Activated naive CD4-positive, alpha-beta T cell treated with anti-CD3 and anti-CD28 coated beads, Interleukin-2, amount 10 ng/mL, durations not matched to agents 7 days and 5 days (primary cell): ENCODE measurements at regions not wholly inside any gene's neighbourhood (a gene's known extent, or its start where the extent isn't known, plus 50 kb on each side); places are given as distances from the start of the nearest gene placed in this dataset.
A peak's percentile ranks its signal among the peaks of the same experiment; 100 is the strongest.

Experiments used
- CTCF ChIA-PET: fragments of 350-600 bp; sonication (Branson Sonifier 250); formaldehyde crosslinking; loops from one replicate; lab custom pipeline; 2021; ENCODE audit warnings: antibody characterized with exemption; lab: Charles Lee
- DNase-seq: peaks from one replicate; pipeline ENCODE4 v3.0.0-alpha.2; 2020
- H3K27ac Mint-ChIP-seq: one replicate; pipeline ENCODE4 v1.8.0; 2021; ENCODE audit warnings: mild to moderate bottlenecking, moderate library complexity, mixed read lengths
- H3K27me3 Mint-ChIP-seq: one replicate; pipeline ENCODE4 v1.8.0; 2021; ENCODE audit warnings: mild to moderate bottlenecking, mixed read lengths
- H3K36me3 Mint-ChIP-seq: one replicate; pipeline ENCODE4 v1.8.0; 2021; ENCODE audit warnings: mixed read lengths
- H3K4me1 Mint-ChIP-seq: one replicate; pipeline ENCODE4 v1.8.0; 2021; ENCODE audit warnings: mixed read lengths
- H3K4me3 Mint-ChIP-seq: one replicate; pipeline ENCODE4 v1.8.0; 2021; ENCODE audit warnings: mild to moderate bottlenecking, moderate library complexity, mixed read lengths
- H3K9me3 Mint-ChIP-seq: one replicate; pipeline ENCODE4 v1.8.0; 2021; ENCODE audit warnings: mixed read lengths

DNA sequence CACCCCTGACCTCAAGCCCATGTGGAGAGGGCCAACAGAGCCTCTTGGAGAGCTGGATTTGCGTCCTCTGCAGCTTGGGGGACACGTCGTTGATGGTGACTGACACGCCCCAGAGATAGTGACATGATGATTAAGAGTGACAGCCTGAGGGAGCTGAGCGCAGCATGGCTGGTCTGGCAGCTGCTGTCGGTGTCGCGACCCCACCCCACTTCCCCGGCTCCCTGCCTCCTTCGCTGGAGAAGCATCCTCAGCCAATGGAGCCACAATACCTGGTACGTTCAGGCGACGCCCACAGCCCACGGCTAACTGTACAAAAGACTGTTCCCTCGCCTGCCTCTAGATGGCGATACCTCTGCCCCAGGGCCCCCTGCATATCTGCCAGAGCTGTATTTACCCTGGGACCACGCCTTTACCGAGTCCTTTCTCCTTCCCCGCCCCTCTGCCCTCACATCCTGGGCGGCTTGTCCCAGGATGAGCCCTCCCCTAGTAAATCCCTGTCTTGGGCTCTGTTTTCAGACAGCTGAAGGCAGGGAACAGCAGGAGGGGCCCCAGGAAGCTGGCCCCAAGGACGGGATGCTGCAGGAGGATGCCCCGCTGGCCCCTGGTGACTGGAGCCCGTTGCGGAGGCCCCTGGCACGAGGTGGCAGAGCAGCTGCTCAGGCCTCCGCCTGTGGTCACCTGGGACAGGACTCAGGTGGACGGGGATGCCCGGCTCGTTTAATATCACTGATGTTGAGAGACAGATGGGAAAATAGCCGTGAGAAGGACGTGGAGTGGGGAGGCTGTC is 90.6 kb downstream of the RPS6KA4 start:
- H3K4me3 Mint-ChIP-seq = peak overlapping the region; percentile 28
- H3K4me1 Mint-ChIP-seq = peaks cover 19% of the 10 kb centered on the region
- CTCF ChIA-PET = interaction anchor here (0.6 to 3.4 kb wide), 29 partner anchors 8 to 1711 kb away, joined by 3 to 39 read pairs (median 4); no protein-coding TSS in a partner anchor
- no peaks in the 10 kb centered on the region for H3K36me3 Mint-ChIP-seq
- no peaks in the 10 kb centered on the region for H3K9me3 Mint-ChIP-seq
- no peak overlapping the region for H3K27ac Mint-ChIP-seq
- DNase-seq = peak; percentile 81
- H3K27me3 Mint-ChIP-seq = peaks cover 72% of the 10 kb centered on the region

DNA sequence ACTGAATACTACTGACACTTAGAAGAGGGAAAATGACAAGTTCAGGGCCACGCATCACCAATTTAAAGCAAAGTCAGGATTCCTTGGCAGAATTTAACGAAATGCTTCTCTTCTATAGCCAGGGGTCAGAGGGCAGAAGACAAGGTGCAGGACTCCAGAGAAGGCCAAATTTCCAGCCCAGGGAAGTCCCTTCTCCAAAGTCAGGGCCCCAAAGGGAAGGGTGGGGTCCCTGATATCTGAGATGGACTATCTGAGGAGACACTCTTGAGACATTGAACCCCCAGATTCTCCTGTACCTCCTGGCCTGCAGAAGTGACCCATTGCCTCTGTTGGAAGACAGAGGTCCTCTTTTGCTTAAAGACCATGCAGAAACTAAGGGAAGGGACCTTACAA is 91.2 kb downstream of the RPS6KA4 start:
- CTCF ChIA-PET = interaction anchor here (0.7 to 3.4 kb wide), 18 partner anchors 8 to 239 kb away, joined by 3 to 39 read pairs (median 4); no protein-coding TSS in a partner anchor
- Mint-ChIP-seq H3K9me3 (no peaks in the 10 kb centered on the region), H3K27ac (no peak overlapping the region), H3K27me3 (peaks cover 68% of the 10 kb centered on the region), H3K4me3 (no peak overlapping the region), H3K36me3 (no peaks in the 10 kb centered on the region), H3K4me1 (peaks cover 19% of the 10 kb centered on the region)
- no peak for DNase-seq

DNA sequence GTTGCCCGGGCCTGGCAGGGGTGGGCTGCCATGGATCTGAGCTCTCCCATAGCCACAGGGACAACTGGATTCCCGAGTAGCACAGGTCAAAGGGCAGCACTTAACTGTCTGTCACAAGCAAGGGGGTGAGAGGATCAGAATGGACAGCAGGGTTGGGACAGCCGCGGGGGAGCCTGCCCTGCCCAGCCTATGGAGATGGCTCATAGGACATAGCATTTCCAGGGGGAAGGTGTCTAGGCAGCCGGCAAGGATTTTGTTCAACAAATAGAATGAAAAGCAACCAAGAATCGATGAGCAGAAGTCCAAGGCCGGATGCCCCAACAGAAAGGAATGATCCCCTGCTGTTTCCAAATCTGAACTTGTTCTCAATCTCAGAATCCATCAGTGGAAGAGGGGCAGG is 92.9 kb downstream of the RPS6KA4 start:
- Mint-ChIP-seq H3K27me3 (peaks cover 65% of the 10 kb centered on the region), H3K36me3 (no peaks in the 10 kb centered on the region), H3K27ac (no peak overlapping the region), H3K4me1 (peaks cover 19% of the 10 kb centered on the region), H3K4me3 (no peak overlapping the region), H3K9me3 (no peaks in the 10 kb centered on the region)
- CTCF ChIA-PET = interaction anchor here (1.2 kb wide), 1 partner anchor 10 kb away, joined by 3 read pairs; no protein-coding TSS in a partner anchor
- DNase-seq = no peak

DNA sequence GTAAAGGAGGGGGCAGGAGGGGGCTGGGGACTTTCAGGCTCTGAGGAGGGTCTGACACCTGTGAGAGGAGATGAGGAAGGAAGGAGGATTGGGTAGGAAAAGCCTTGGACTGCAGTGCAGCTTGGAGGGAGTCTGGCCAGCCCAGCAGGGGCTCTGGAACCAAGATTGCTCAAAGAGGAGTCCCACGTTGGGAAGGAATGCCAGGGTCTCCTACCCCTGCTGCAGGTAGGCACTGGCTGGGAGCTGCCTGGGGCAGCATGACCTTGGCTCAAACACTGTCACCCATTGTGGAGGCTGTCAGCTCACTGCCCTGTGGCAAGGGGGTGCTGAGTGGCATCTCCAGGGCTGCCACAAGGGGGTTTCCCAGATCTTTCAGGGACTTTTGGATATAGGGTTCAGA is 94.5 kb downstream of the RPS6KA4 start:
- Mint-ChIP-seq H3K36me3 (no peaks in the 10 kb centered on the region), H3K27ac (no peak overlapping the region), H3K27me3 (peaks cover 54% of the 10 kb centered on the region), H3K4me3 (no peak overlapping the region), H3K4me1 (peaks cover 12% of the 10 kb centered on the region), H3K9me3 (no peaks in the 10 kb centered on the region)
- DNase-seq = no peak
- CTCF ChIA-PET = no interaction called here

DNA sequence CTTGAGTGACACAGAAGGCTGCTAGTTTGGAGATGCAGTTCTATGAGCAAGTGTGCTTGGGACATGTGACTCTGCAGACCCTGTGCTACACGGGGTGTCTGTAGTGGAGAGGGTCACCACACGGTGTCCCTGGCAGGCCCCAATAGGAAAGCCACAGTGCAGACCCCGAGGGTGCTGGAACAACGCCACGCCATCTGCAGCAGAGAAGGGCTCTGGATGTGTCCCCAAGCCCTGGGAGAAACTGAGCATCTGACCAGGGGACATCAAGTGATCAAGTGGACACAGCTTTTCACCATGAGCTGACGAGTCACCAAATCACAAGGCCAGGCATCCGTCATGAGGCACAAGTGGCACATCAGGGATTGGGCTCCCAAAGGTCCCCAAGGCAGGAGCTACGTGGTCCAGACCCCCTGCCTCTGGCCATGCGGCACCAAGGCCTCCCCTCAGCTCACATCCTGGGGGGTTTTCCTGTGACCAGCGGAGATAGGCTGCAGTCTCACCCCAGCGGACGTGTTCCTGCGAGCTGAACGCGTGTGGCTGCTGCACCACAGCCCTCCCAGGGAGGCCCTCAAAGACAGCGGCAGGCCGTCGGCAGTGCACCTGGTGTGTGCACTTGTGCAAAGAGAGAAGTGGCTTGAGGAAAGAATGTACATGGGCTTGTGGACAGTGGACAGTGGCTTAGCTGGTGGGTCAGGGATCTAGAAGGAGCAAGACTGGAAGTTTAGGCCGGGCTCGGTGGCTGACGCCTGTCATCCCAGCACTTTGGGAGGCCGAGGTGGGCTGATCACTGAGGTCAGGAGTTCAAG is 96.7 kb downstream of the RPS6KA4 start:
- H3K36me3 Mint-ChIP-seq = no peaks in the 10 kb centered on the region
- no peak overlapping the region for H3K4me3 Mint-ChIP-seq
- CTCF ChIA-PET = no interaction called here
- H3K27me3 Mint-ChIP-seq = peaks cover 32% of the 10 kb centered on the region
- H3K27ac Mint-ChIP-seq = peak overlapping the region; percentile 3
- H3K9me3 Mint-ChIP-seq = no peaks in the 10 kb centered on the region
- no peak for DNase-seq
- no peaks in the 10 kb centered on the region for H3K4me1 Mint-ChIP-seq

DNA sequence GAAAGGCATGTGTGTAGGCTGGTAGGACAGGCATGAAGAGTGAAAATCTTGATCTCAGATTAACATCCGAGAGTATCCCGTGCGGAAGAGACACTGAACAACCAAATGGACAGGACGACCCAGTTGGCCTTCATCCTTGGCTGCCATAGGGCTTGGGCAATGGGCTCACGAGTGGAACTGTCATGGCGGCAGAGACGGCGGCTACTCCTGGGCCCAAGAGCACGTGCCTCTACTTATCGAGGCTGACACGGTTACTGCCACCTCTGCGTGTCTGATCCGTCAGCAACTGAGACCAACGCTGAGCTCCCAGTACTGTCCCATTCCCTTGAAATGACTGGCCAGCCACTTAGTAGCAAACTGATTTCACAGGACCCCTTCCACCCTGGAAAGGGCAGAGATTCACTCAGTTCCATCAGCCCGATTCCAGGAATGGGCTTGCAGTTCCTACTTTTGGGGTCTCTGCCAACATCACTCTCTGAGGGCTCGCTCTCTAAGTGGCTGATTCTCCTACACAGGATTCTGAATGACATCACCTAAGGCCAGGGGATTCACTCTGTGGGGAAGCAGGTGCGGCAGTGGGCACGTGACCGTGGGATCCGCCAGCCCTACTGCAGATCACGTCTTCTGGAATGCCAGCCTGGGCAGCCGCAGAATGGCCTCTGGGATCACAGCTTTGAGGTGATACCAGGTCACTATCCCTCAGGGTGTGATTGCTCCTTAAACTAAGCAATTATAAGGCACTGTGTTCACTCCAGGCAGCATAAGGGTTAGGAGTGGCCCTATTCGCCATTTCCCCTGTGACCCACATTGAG is 97.8 kb downstream of the RPS6KA4 start:
- Mint-ChIP-seq H3K4me1 (no peaks in the 10 kb centered on the region), H3K36me3 (no peaks in the 10 kb centered on the region), H3K4me3 (no peak overlapping the region), H3K27me3 (peaks cover 23% of the 10 kb centered on the region), H3K9me3 (no peaks in the 10 kb centered on the region), H3K27ac (no peak overlapping the region)
- CTCF ChIA-PET = interaction anchor here (2.0 kb wide), 1 partner anchor 7 kb away, joined by 11 read pairs; no protein-coding TSS in a partner anchor
- DNase-seq = no peak

DNA sequence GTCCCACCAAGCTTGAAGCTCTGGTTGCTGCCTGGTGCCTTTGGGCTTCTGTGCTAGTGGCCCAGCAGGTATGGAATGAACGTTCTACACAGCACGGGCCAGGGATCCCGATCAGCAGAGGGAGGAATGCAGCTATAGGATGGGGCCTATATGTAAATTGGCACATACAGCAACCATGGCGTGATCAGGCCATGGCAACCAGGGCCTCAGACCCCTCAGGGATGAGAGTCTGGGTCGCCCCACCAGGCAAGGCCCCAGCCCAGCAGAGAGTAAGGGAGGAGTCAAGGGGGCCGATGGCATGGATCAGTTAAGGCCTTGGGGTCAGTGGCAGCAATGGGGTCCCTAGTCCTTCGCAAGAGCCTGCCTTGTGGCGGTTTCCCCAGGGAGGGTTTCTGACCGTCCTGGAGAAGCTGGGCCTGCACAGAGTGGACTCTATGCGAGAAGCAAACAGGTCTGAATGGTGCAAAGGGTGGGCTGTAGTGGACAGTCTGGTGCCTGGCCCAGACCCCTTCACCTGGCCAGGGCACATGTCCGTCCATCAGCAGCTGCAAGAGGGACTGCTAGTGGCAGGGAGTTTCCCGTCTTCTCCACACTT is 98.2 kb upstream of the SLC22A11 start:
- Mint-ChIP-seq H3K36me3 (no peaks in the 10 kb centered on the region), H3K4me1 (no peaks in the 10 kb centered on the region), H3K27me3 (peaks cover 18% of the 10 kb centered on the region), H3K4me3 (no peak overlapping the region), H3K9me3 (no peaks in the 10 kb centered on the region), H3K27ac (no peak overlapping the region)
- CTCF ChIA-PET = interaction anchor here (2.0 kb wide), 1 partner anchor 8 kb away, joined by 11 read pairs; no protein-coding TSS in a partner anchor
- no peak for DNase-seq

DNA sequence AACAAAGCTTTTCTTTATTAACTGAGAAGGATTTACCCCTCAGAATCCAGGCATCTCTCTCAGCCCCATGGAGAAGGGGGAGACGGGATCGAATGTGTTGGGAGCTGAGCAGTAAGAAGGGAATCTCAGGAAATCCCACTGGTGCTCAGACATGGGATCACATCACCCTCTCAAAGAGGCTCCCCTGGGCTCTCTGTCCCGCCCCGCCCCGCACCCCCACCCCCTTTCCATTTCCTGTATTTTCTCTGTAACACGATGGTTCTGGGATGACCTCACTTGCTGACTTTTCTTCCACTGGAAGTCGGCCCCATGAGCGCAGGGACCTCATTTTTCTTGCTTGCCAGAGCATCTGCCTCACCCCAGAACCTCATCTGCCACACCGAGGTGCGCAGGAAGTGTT is 96.7 kb upstream of the SLC22A11 start:
- Mint-ChIP-seq H3K9me3 (no peaks in the 10 kb centered on the region), H3K27me3 (peaks cover 11% of the 10 kb centered on the region), H3K27ac (no peak overlapping the region), H3K4me1 (no peaks in the 10 kb centered on the region), H3K4me3 (no peak overlapping the region), H3K36me3 (no peaks in the 10 kb centered on the region)
- DNase-seq = no peak
- CTCF ChIA-PET = interaction anchor here (1.1 to 2.0 kb wide), 2 partner anchors 10 to 32 kb away, joined by 3 to 11 read pairs; no protein-coding TSS in a partner anchor

DNA sequence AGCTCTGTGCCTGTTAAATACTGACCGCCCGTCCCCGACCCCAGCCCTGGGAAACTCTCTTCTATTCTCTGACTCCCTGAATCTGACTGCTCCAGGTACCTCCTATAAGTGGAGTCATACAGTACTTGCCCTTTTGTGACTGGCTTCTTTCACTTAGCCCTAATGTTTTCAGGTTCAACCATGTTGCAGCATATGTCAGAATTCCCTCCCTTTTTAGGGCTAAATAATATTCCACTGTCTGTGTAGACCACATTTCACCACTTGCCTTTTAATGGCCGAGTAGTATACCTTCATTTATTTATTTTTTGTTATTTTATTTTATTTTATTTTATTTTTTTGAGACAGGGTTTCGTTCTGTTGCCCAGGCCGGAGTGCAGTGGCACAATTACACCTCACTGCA is 96.1 kb upstream of the SLC22A11 start:
- no peak for DNase-seq
- Mint-ChIP-seq H3K9me3 (no peaks in the 10 kb centered on the region), H3K4me3 (no peak overlapping the region), H3K4me1 (no peaks in the 10 kb centered on the region), H3K27me3 (peaks cover 11% of the 10 kb centered on the region), H3K36me3 (no peaks in the 10 kb centered on the region), H3K27ac (no peak overlapping the region)
- CTCF ChIA-PET = no interaction called here

DNA sequence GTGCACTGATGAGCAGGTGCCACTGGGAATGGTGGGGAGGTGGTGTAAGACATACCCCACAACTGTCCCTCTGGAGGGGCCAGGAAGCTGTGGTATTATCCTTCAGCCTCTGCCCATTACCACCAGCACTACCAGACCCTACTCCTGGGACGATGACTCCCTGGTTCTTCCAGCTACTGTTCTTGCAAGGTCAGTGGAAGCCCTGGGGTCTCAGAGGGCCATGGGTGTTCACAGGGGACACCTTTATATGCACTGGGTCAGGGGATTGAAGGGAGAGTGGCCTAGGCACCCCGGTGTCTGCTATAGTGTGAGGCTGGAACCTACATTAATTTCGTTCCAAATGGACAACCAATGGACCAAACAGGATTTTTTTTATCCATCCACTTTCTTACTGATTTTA is 94.7 kb upstream of the SLC22A11 start:
- no peak for DNase-seq
- CTCF ChIA-PET = no interaction called here
- Mint-ChIP-seq H3K9me3 (no peaks in the 10 kb centered on the region), H3K36me3 (no peaks in the 10 kb centered on the region), H3K4me1 (no peaks in the 10 kb centered on the region), H3K27me3 (peaks cover 7% of the 10 kb centered on the region), H3K4me3 (no peak overlapping the region), H3K27ac (no peak overlapping the region)

DNA sequence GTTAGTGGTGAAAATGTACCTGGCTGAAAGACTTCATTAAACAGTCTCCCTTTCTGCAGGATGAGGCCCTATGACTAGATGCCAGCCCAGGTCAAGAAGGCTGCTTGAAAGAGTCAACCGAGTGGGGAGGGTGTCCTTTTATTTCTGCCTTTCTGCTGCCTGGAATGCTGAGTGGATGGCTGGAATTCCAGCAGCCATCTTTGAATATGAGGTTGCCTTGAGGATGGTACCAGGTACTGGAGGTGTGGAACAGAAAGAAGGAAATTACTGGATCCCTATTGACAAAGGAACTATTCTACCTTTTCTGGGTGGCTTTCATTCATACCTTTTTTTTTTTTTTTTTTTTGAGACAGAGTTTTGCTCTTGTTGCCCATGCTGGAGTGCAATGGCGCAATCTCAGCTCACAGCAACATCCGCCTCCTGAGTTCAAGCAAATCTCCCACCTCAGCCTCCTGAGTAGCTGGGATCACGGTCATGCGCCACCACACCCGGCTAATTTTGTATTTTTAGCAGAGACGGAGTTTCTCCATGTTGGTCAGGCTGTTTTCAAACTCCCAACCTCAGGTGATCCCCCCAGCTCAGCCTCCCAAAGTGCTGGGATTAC is 89.5 kb upstream of the SLC22A11 start:
- H3K4me1 Mint-ChIP-seq = no peaks in the 10 kb centered on the region
- no peaks in the 10 kb centered on the region for H3K36me3 Mint-ChIP-seq
- no peak for DNase-seq
- H3K27ac Mint-ChIP-seq = no peak overlapping the region
- H3K27me3 Mint-ChIP-seq = peaks cover 22% of the 10 kb centered on the region
- no peak overlapping the region for H3K4me3 Mint-ChIP-seq
- CTCF ChIA-PET = interaction anchor here (1.5 kb wide), 1 partner anchor 17 kb away, joined by 3 read pairs; no protein-coding TSS in a partner anchor
- no peaks in the 10 kb centered on the region for H3K9me3 Mint-ChIP-seq

DNA sequence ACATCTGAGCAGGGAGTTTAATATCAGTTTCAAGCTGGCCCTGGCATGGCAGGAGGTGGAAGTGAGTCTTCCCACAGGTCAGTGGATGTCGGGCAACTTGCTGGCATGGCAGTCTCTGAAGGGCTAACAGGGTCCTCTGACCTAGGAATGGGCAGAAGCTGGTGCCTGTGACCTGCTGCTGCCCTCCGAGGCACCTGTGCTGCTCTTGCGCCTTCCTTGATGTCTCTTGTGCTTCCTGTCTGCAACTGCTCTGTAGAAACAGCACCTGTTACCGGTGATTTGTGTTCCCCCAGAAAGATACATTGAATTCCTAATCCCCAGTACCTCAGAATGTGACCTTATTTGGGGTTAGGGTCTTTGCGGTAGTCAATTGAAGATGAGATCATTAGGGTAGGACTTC is 86.5 kb upstream of the SLC22A11 start:
- Mint-ChIP-seq H3K27me3 (peaks cover 37% of the 10 kb centered on the region), H3K4me3 (no peak overlapping the region), H3K9me3 (no peaks in the 10 kb centered on the region), H3K36me3 (no peaks in the 10 kb centered on the region), H3K27ac (no peak overlapping the region), H3K4me1 (no peaks in the 10 kb centered on the region)
- CTCF ChIA-PET = interaction anchor here (1.6 kb wide), 1 partner anchor 20 kb away, joined by 5 read pairs; no protein-coding TSS in a partner anchor
- DNase-seq = no peak
